GF-D8 (cell line): ENCODE measurements at regions not wholly inside any gene's neighbourhood (a gene's known extent, or its start where the extent isn't known, plus 50 kb on each side); places are given as distances from the start of the nearest gene placed in this dataset.

Experiments
- DNase-seq: peaks from one replicate; lab custom pipeline; 2025; lab: John Stamatoyannopoulos, UW

GRCh38 chr6:8738951-8739350 is 303.6 kb upstream of the SLC35B3 start:
- DNase-seq: no peak

GRCh38 chr6:8736156-8736895 is 301.0 kb upstream of the SLC35B3 start:
- no peak for DNase-seq

GRCh38 chr6:8733879-8734278 is 298.5 kb upstream of the SLC35B3 start:
- DNase-seq: no peak

- DNase-seq: no peak
These were observed 296.5 kb upstream of the SLC35B3 start for GRCh38 chr6:8731874-8732273.

- DNase-seq: no peak
These were observed 275.5 kb upstream of the SLC35B3 start for GRCh38 chr6:8710668-8711431.

GRCh38 chr6:8707956-8708772 is 272.8 kb upstream of the SLC35B3 start:
- no peak for DNase-seq

- DNase-seq: no peak
These were observed 272.0 kb upstream of the SLC35B3 start for GRCh38 chr6:8707369-8707768.

GRCh38 chr6:8705435-8706020 is 270.2 kb upstream of the SLC35B3 start:
- no peak for DNase-seq

GRCh38 chr6:8703059-8703458 is 267.7 kb upstream of the SLC35B3 start:
- DNase-seq: no peak

- DNase-seq: no peak
These were observed 253.5 kb upstream of the SLC35B3 start for GRCh38 chr6:8688821-8689220.

- no peak for DNase-seq
These were observed 250.7 kb upstream of the SLC35B3 start for GRCh38 chr6:8686077-8686476.

- no peak for DNase-seq
These were observed 247.9 kb upstream of the SLC35B3 start for GRCh38 chr6:8683204-8683603.

- no peak for DNase-seq
These were observed 244.5 kb upstream of the SLC35B3 start for GRCh38 chr6:8679823-8680222.

- DNase-seq: no peak
These were observed 243.1 kb upstream of the SLC35B3 start for GRCh38 chr6:8678466-8678865.

GRCh38 chr6:8674126-8674525 is 238.8 kb upstream of the SLC35B3 start:
- DNase-seq: no peak

GRCh38 chr6:8672882-8673281 is 237.5 kb upstream of the SLC35B3 start:
- no peak for DNase-seq

GRCh38 chr6:8670792-8671191 is 235.4 kb upstream of the SLC35B3 start:
- DNase-seq: no peak

- no peak for DNase-seq
These were observed 229.4 kb upstream of the SLC35B3 start for GRCh38 chr6:8664700-8665099.

- DNase-seq: no peak
These were observed 228.7 kb upstream of the SLC35B3 start for GRCh38 chr6:8664070-8664469.

- no peak for DNase-seq
These were observed 224.3 kb upstream of the SLC35B3 start for GRCh38 chr6:8659404-8660189.

GRCh38 chr6:8658416-8658815 is 223.1 kb upstream of the SLC35B3 start:
- DNase-seq: no peak

GRCh38 chr6:8657522-8657921 is 222.2 kb upstream of the SLC35B3 start:
- DNase-seq: no peak
